NCI-H2107 treated with DMSO at 0.1 percent for 48 hours (cell line): ENCODE measurements at regions not wholly inside any gene's neighbourhood (a gene's known extent, or its start where the extent isn't known, plus 50 kb on each side); places are given as distances from the start of the nearest gene placed in this dataset.

Experiments
- DNase-seq: peaks from one replicate; lab custom pipeline; 2025; ENCODE audit not compliant: unreplicated experiment; lab: John Stamatoyannopoulos, UW

GRCh38 chr12:107488666-107489065, 196.9 kb upstream of the PWP1 start:
- DNase-seq, result no peak

GRCh38 chr12:107490010-107490409, 195.6 kb upstream of the PWP1 start:
- no peak for DNase-seq

GRCh38 chr12:107491856-107492255, 193.7 kb upstream of the PWP1 start:
- no peak for DNase-seq

- DNase-seq, result no peak
These were observed 193.0 kb upstream of the PWP1 start for GRCh38 chr12:107492393-107493134.

GRCh38 chr12:107493135-107493494, 192.5 kb upstream of the PWP1 start:
- no peak for DNase-seq

GRCh38 chr12:107493666-107494065, 191.9 kb upstream of the PWP1 start:
- DNase-seq, result no peak

- no peak for DNase-seq
These were observed 191.3 kb upstream of the PWP1 start for GRCh38 chr12:107494331-107494730.

- DNase-seq, result no peak
These were observed 190.0 kb upstream of the PWP1 start for GRCh38 chr12:107495604-107496003.

- no peak for DNase-seq
These were observed 188.4 kb upstream of the PWP1 start for GRCh38 chr12:107497231-107497630.

- DNase-seq, result no peak
These were observed 185.3 kb upstream of the PWP1 start for GRCh38 chr12:107500307-107500706.

GRCh38 chr12:107501681-107502080, 183.9 kb upstream of the PWP1 start:
- no peak for DNase-seq

- DNase-seq, result no peak
These were observed 182.3 kb upstream of the PWP1 start for GRCh38 chr12:107503129-107503855.

- no peak for DNase-seq
These were observed 181.4 kb upstream of the PWP1 start for GRCh38 chr12:107503887-107504885.

GRCh38 chr12:107509421-107509820, 176.2 kb upstream of the PWP1 start:
- no peak for DNase-seq

GRCh38 chr12:107510211-107510610, 175.4 kb upstream of the PWP1 start:
- no peak for DNase-seq

- DNase-seq, result no peak
These were observed 174.3 kb upstream of the PWP1 start for GRCh38 chr12:107511292-107511691.

GRCh38 chr12:107512391-107512790, 173.2 kb upstream of the PWP1 start:
- no peak for DNase-seq

GRCh38 chr12:107513184-107513583, 172.4 kb upstream of the PWP1 start:
- no peak for DNase-seq

- no peak for DNase-seq
These were observed 171.8 kb upstream of the PWP1 start for GRCh38 chr12:107513636-107514400.

GRCh38 chr12:107514887-107515445, 170.6 kb upstream of the PWP1 start:
- no peak for DNase-seq
